ENCODE measurements at regions not wholly inside any gene's neighbourhood (a gene's known extent, or its start where the extent isn't known, plus 50 kb on each side); places are given as distances from the start of the nearest gene placed in this dataset.

DNA sequence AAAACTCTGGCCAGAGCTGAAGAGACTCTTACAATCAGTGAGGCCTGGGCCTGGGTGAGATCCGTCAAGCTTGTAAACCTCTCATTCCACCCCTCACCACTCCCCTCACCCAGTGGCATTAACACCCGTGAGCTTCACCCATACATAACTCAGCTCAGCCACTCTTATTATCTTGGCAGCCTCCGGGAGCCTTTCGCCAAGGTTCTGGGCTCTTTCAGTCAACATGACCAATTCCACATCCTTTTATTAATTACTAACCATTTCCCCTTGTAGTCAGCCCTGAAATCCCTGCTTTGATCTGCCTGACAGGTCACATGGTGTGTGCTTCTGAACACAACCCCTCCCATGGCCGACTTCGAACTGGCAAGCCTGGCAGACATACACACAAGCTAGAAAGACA is 134.8 kb downstream of the SETD4 start:
- no peak for TF ChIP-seq POLR2A (IDR thresholded peaks at IDR 0.05; ENCODE audit: low read depth, low read length)
- DNase-seq (ENCODE audit: insufficient read length, low spot score) (peak; percentile 14), FAIRE-seq (no peak)

DNA sequence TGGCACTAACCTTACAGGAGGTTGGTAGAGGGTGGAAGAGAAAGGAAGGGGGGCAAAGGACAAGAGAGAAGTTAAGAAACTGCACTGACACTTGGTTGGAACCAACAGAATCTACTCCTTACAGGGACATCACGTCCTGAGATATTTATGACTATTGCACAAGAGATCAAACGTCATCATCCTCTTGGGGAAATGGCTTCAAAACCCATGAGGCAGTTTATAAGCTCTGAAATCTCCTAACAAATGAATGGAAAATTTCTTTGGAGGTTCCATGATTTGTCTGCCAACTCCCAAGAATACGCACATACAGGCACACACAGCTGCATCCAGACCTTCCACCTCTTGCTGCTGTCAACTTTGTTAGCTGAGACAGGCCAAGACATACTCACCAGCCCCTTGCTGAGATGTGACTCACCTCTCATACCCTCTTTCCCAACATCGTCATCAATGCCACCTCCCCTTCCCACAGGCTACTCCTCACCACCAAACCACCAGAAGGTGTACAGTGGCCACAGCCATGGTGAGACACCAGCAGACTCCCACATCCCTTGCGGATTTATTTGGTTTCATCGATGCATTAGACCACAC is 135.5 kb downstream of the SETD4 start:
- no peak for TF ChIP-seq POLR2A (IDR thresholded peaks at IDR 0.05; ENCODE audit: low read depth, low read length)
- peak; percentile 84 for FAIRE-seq
- peak; percentile 69 for DNase-seq (ENCODE audit: insufficient read length, low spot score)

DNA sequence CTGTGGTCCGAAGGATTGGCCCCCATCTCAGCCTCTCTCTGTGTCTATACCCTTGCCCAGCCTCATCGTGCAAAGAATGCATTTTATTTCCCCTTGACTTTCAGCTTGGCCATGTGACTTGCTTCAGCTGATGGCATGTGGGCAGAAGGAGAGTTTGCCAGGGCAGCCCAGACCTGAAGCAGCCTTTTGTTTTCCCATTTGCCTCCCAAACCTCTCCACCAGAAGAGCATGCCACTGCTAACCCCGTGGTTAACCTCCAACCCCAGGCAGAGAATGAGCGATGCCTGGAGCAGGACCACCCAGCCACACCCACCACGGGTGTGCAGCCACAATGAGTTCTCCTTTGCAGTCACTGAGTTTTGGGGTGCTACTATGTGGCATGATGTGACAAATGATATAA is 136.4 kb downstream of the SETD4 start:
- DNase-seq (ENCODE audit: insufficient read length, low spot score) (no peak), FAIRE-seq (no peak)
- no peak for TF ChIP-seq POLR2A (IDR thresholded peaks at IDR 0.05; ENCODE audit: low read depth, low read length)

DNA sequence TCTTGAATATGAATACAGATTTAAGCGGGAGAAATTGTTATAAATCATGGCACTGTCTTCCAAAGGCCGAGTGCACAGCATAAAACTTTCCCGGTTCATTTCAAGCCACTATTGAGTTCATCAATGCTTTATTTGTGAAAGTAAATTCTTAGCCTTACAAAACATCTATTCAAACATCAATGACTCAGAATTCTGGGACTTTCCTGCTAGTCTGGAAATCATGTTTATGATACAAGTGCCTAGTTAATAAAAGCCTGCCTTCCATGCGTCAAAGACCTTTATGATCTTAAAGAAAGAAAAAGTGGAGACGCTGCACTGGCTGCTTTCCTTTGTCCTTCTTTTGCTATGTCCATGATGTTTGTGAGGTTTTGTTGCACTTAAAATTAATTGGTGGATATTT is 137.7 kb downstream of the SETD4 start:
- FAIRE-seq (no peak), DNase-seq (ENCODE audit: insufficient read length, low spot score) (no peak)
- TF ChIP-seq POLR2A (IDR thresholded peaks at IDR 0.05; ENCODE audit: low read depth, low read length): no peak

DNA sequence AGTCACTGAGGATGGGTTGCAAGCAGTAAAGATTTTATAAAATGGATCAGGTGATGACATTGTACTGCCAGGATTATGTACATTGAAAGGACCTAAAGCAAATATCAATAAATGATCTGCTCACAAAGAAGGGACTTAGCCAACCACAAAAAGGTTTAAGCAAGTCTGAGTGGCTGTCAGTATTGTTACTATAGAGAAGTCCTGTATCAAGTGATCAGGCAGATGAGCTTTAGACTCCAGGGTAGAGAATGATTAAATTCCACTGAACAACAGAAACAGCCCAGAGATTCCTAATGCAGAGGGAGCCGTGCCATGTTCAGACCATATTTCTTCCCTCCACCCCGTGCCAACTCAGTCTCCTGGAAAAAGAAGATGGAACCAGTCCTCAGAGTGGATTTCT is 138.9 kb downstream of the SETD4 start:
- FAIRE-seq (no peak), DNase-seq (ENCODE audit: insufficient read length, low spot score) (no peak)
- no peak for TF ChIP-seq POLR2A (IDR thresholded peaks at IDR 0.05; ENCODE audit: low read depth, low read length)

DNA sequence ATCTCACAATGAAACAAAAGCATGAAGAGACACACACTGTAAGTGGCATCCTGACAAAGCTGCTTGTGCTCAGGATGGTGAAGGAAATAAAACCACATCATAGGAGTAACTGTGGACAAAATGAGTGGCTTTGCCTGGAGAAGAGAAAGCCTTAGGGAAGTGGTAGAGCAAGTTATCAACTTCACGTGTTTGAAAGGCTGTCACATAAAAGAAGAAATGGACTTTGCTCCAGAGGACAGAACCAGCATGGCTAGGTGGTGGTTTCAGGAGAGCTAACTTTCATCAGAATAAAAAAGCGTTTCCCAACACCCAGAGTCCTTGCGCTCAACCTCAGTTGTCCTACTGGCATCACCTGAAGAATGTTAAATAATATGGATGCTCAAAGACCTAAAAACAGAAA is 139.9 kb downstream of the SETD4 start:
- no peak for TF ChIP-seq POLR2A (IDR thresholded peaks at IDR 0.05; ENCODE audit: low read depth, low read length)
- no peak for FAIRE-seq
- no peak for DNase-seq (ENCODE audit: insufficient read length, low spot score)

DNA sequence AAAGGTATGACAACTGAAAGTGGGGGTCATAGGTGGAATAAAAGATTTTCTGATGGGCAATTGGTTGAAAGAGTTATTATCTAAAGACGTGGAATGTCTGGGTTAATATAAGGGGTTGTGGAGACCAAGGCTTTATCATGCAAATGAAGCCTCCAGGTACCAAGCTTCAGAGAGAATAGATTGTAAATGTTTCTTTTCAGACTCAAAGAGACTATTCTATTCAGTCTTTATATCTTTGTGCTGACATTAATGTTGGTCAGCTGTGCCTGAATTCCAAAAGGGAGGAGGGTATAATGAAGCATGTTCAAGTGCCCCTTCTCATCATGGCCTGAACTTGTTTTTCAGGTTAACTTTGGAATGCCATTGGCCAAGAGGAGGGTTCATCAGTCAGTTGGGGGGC is 145.3 kb downstream of the SETD4 start:
- TF ChIP-seq POLR2A (IDR thresholded peaks at IDR 0.05; ENCODE audit: low read depth, low read length): no peak
- DNase-seq (ENCODE audit: insufficient read length, low spot score) (no peak), FAIRE-seq (no peak)

DNA sequence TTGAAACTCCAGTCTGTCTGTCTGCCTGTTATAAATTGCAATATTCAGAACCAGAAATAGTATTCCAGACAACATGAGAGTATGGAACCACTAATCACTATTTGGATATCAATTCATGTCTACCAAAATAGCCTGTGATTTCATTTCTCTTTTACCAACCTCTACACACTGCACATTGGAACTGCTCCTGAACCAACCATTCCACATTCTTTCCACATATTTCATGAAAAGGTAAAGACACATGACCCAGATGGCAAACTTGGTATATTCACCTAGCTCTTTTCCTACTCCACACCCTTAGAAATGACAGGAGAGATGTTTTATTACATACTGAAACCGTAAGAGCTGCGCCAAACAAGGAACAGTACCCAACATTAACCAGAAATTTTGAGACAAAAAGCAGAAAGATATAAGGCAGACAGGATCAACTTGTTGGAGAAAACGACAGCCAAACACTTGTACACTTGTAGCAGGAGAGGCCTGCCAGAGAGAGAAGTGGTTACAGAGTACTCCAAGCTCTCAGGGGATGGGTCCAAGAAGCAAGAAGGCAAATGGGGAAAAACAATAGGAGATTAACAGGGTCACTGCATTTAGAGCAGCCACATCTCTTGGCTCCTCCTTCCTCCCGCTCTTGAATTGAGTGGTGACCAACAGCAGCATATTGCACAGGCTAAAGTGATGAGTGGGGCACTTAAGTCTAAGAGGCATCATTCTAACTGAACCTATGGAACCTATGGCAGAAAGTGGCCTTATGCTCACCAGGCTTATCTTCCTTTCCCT is 148.7 kb downstream of the SETD4 start:
- DNase-seq (ENCODE audit: insufficient read length, low spot score) (no peak), FAIRE-seq (no peak)
- TF ChIP-seq POLR2A (IDR thresholded peaks at IDR 0.05; ENCODE audit: low read depth, low read length): no peak

DNA sequence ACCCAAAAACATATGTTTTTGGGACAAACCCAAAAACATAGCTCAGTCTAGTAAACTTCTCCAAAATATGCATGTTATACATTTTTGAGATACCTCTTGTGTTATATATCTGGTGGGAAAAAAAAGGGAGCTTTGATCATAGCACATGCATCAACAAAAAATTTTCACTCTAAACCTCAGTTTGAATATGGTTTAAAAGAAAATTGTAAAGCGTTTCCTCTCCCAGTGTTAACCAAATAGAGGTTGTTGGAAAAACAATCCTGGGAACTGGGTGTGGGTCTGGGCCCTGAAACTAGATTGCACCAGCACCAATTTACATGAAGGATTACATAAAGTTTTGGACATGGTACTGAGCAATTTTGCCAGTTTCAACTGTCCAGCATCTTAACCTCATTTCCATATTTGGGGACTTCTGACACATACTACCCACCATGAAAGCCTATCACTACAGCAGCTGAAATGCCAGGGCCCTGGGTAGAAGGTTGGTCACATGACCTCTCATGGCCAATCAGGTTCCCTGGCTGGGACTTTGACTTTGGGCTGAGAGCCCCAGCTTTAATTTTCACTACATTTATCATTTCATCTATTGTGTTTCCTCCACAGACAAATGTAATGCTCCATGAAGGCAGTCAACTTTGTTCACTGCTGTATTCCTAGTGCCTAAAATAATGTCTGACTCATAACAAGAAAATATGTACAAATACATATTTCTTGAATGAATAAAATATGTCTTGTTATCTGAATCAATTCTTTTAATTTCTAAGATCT is 150.7 kb downstream of the SETD4 start:
- FAIRE-seq (no peak), DNase-seq (ENCODE audit: insufficient read length, low spot score) (no peak)
- TF ChIP-seq POLR2A (IDR thresholded peaks at IDR 0.05; ENCODE audit: low read depth, low read length): no peak

GRCh38 chr21:35908311-35909078 is 151.8 kb downstream of the SETD4 start:
- DNase-seq (ENCODE audit: insufficient read length, low spot score): no peak
- FAIRE-seq: no peak
- TF ChIP-seq POLR2A (IDR thresholded peaks at IDR 0.05; ENCODE audit: low read depth, low read length): no peak

DNA sequence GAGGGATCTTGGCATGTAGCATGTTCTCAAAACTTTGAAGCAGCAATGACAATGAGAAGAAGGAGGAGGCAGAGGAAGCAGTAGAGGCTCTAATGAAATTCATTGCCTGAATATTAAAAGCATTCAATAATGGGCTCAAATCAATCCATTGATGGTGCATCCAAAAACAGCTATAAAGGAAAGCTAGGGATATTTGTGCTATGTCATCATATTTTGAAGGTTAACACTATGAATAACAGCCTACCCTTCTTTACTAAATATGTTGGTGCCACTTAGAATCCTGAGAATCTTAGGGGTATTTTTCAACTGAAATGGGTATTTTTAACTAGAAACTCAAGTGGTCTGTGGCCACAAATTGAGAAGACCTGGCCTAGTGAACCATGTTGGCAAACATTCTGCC is 153.7 kb downstream of the SETD4 start:
- TF ChIP-seq POLR2A (IDR thresholded peaks at IDR 0.05; ENCODE audit: low read depth, low read length): no peak
- no peak for FAIRE-seq
- DNase-seq (ENCODE audit: insufficient read length, low spot score): no peak

DNA sequence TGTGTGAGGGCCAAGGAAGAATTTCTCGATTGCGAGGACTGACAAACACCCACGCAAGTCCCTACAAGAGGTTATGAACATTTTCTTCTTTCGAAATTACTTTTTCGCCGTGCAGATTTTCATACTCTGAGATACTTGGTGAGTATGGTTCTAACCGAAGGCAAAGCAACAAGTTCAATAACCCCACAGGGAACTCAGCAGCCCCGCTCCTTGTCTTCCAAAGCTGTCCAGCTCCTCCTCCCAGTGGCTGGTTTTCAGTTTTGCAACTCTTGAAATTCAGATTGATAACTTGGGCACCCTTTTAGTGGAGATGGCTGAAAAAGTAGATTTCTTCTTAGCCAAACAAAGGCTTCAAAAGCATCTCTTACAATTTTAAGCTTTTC is 154.4 kb downstream of the SETD4 start:
- FAIRE-seq (no peak), DNase-seq (ENCODE audit: insufficient read length, low spot score) (no peak)
- TF ChIP-seq POLR2A (IDR thresholded peaks at IDR 0.05; ENCODE audit: low read depth, low read length): no peak

DNA sequence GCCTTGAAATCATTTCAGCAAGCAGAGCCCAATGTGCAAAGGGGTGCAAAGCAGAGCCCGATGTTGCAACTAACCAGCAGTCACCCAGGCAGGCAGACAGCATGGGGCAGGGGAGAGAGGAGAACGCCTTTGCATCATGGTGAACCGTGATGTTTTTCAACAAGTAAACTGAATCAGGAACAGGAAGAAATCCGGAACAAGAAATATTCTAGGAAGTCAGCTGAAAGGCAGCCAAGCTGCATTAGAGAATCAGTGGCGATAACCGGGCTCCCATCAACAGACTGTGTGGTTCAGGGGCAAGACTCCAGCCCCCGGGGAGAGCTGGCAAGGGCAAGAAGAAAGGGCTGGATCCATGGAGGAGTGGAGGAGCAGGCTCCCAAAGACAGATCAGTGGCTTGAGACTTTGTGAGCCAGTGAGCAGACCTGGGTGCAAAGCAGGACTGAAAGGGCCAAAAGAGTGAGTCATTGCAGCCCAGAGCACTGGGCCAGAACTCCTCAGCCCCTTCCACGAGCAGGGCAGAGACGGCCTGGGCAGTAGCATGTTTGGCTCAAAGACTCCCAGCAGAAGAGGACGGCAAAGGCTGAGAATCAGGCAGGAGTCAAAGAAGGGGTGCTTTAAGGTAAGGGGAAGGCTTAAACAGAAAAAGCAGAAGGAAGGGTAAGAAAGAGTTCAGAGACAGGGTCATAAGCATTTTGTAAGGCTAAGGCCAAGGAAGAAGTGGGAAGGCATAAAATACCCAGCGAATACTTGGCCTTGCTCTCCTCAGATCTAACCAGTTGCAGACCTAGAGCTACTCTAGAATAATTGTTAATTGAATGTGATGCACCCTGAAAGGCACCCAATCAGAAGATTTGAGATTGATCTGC is 155.0 kb downstream of the SETD4 start:
- no peak for DNase-seq (ENCODE audit: insufficient read length, low spot score)
- FAIRE-seq: no peak
- TF ChIP-seq POLR2A (IDR thresholded peaks at IDR 0.05; ENCODE audit: low read depth, low read length): no peak
